ENCODE measurements at regions not wholly inside any gene's neighbourhood (a gene's known extent, or its start where the extent isn't known, plus 50 kb on each side); places are given as distances from the start of the nearest gene placed in this dataset.
"Not testable (repeated sequence)": the region's sequence is repeated elsewhere in the genome, so short reads cannot be mapped to it uniquely, and the experiment has no call there.

GRCh38 chr2:44061469-44061868, 65.7 kb upstream of the LRPPRC start:
- no peak overlapping the region for H2AFZ ChIP-seq (ENCODE audit: low read depth, low read length)
- no peaks in the 10 kb centered on the region for H3K9me3 ChIP-seq (ENCODE audit: insufficient read depth, low read length)
- no peak overlapping the region for H3K4me2 ChIP-seq (ENCODE audit: low read length)
- TF ChIP-seq EZH2phosphoT487 (IDR thresholded peaks at IDR 0.05; ENCODE audit: low read depth): no peak
- H3K27ac ChIP-seq (ENCODE audit: low read length): no peak overlapping the region
- H3K4me3 ChIP-seq (ENCODE audit: low read length): no peak overlapping the region
- H3K4me1 ChIP-seq (ENCODE audit: low read length): no peaks in the 10 kb centered on the region
- H3K27me3 ChIP-seq (ENCODE audit: low read depth, low read length): no peaks in the 10 kb centered on the region
- no peak overlapping the region for H3K9ac ChIP-seq (ENCODE audit: low read length)
- H3K79me2 ChIP-seq (ENCODE audit: low read length): no peaks in the 10 kb centered on the region
- no peaks in the 10 kb centered on the region for H4K20me1 ChIP-seq (ENCODE audit: insufficient read depth, low read length)
- no peaks in the 10 kb centered on the region for H3K36me3 ChIP-seq (replicated peaks; ENCODE audit: low read depth, low read length)

GRCh38 chr2:44061876-44062275, 66.1 kb upstream of the LRPPRC start:
- Histone ChIP-seq H3K36me3 (replicated peaks; ENCODE audit: low read depth, low read length) (no peaks in the 10 kb centered on the region), H3K79me2 (ENCODE audit: low read length) (no peaks in the 10 kb centered on the region), H3K4me2 (ENCODE audit: low read length) (no peak overlapping the region), H2AFZ (ENCODE audit: low read depth, low read length) (no peak overlapping the region), H4K20me1 (ENCODE audit: insufficient read depth, low read length) (no peaks in the 10 kb centered on the region), H3K4me1 (ENCODE audit: low read length) (no peaks in the 10 kb centered on the region), H3K9me3 (ENCODE audit: insufficient read depth, low read length) (no peaks in the 10 kb centered on the region), H3K4me3 (ENCODE audit: low read length) (no peak overlapping the region), H3K9ac (ENCODE audit: low read length) (no peak overlapping the region), H3K27ac (ENCODE audit: low read length) (no peak overlapping the region), H3K27me3 (ENCODE audit: low read depth, low read length) (no peaks in the 10 kb centered on the region)
- TF ChIP-seq EZH2phosphoT487 (IDR thresholded peaks at IDR 0.05; ENCODE audit: low read depth) (no peak), CTCF (IDR thresholded peaks at IDR 0.05; ENCODE audit: low read depth, low read length) (no peak)

GRCh38 chr2:44063033-44063432, 67.2 kb upstream of the LRPPRC start:
- Histone ChIP-seq H3K79me2 (ENCODE audit: low read length) (no peaks in the 10 kb centered on the region), H3K4me3 (ENCODE audit: low read length) (no peak overlapping the region), H3K4me1 (ENCODE audit: low read length) (no peaks in the 10 kb centered on the region), H3K4me2 (ENCODE audit: low read length) (no peak overlapping the region), H3K9ac (ENCODE audit: low read length) (no peak overlapping the region), H4K20me1 (ENCODE audit: insufficient read depth, low read length) (no peaks in the 10 kb centered on the region), H3K36me3 (replicated peaks; ENCODE audit: low read depth, low read length) (no peaks in the 10 kb centered on the region), H2AFZ (ENCODE audit: low read depth, low read length) (no peak overlapping the region), H3K27me3 (ENCODE audit: low read depth, low read length) (no peaks in the 10 kb centered on the region), H3K9me3 (ENCODE audit: insufficient read depth, low read length) (no peaks in the 10 kb centered on the region), H3K27ac (ENCODE audit: low read length) (no peak overlapping the region)
- no peak for TF ChIP-seq EZH2phosphoT487 (IDR thresholded peaks at IDR 0.05; ENCODE audit: low read depth)
- TF ChIP-seq CTCF (IDR thresholded peaks at IDR 0.05; ENCODE audit: low read depth, low read length): no peak

- H3K4me3 ChIP-seq (ENCODE audit: low read length); H3K9me3 ChIP-seq (ENCODE audit: insufficient read depth, low read length): not testable (repeated sequence)
Measured at GRCh38 chr2:44064281-44064680, 68.5 kb upstream of the LRPPRC start.

GRCh38 chr2:44067012-44067790, 71.4 kb upstream of the LRPPRC start:
- H2AFZ ChIP-seq (ENCODE audit: low read depth, low read length); H3K9me3 ChIP-seq (ENCODE audit: insufficient read depth, low read length); H3K27me3 ChIP-seq (ENCODE audit: low read depth, low read length); H3K4me2 ChIP-seq (ENCODE audit: low read length); H3K36me3 ChIP-seq (replicated peaks; ENCODE audit: low read depth, low read length); H3K4me3 ChIP-seq (ENCODE audit: low read length); H3K9ac ChIP-seq (ENCODE audit: low read length); H3K27ac ChIP-seq (ENCODE audit: low read length); H3K79me2 ChIP-seq (ENCODE audit: low read length); H4K20me1 ChIP-seq (ENCODE audit: insufficient read depth, low read length): not testable (repeated sequence)
- H3K4me1 ChIP-seq (ENCODE audit: low read length): peaks cover 12% of the 10 kb centered on the region

More at GRCh38 chr2:44064281-44064680, 68.5 kb upstream of the LRPPRC start:
- H3K79me2 ChIP-seq (ENCODE audit: low read length); H3K27me3 ChIP-seq (ENCODE audit: low read depth, low read length); H4K20me1 ChIP-seq (ENCODE audit: insufficient read depth, low read length); H2AFZ ChIP-seq (ENCODE audit: low read depth, low read length); H3K4me1 ChIP-seq (ENCODE audit: low read length); H3K4me2 ChIP-seq (ENCODE audit: low read length); H3K9ac ChIP-seq (ENCODE audit: low read length); H3K36me3 ChIP-seq (replicated peaks; ENCODE audit: low read depth, low read length); H3K27ac ChIP-seq (ENCODE audit: low read length): not testable (repeated sequence)

GRCh38 chr2:44067791-44068181, 72.0 kb upstream of the LRPPRC start:
- H3K9ac ChIP-seq (ENCODE audit: low read length); H3K4me3 ChIP-seq (ENCODE audit: low read length); H2AFZ ChIP-seq (ENCODE audit: low read depth, low read length); H3K27me3 ChIP-seq (ENCODE audit: low read depth, low read length); H3K4me2 ChIP-seq (ENCODE audit: low read length); H3K9me3 ChIP-seq (ENCODE audit: insufficient read depth, low read length); H3K79me2 ChIP-seq (ENCODE audit: low read length); H3K36me3 ChIP-seq (replicated peaks; ENCODE audit: low read depth, low read length); H3K27ac ChIP-seq (ENCODE audit: low read length); H4K20me1 ChIP-seq (ENCODE audit: insufficient read depth, low read length): not testable (repeated sequence)
- H3K4me1 ChIP-seq (ENCODE audit: low read length): peaks cover 12% of the 10 kb centered on the region
